ENCODE measurements at regions not wholly inside any gene's neighbourhood (a gene's known extent, or its start where the extent isn't known, plus 50 kb on each side); places are given as distances from the start of the nearest gene placed in this dataset.

DNA sequence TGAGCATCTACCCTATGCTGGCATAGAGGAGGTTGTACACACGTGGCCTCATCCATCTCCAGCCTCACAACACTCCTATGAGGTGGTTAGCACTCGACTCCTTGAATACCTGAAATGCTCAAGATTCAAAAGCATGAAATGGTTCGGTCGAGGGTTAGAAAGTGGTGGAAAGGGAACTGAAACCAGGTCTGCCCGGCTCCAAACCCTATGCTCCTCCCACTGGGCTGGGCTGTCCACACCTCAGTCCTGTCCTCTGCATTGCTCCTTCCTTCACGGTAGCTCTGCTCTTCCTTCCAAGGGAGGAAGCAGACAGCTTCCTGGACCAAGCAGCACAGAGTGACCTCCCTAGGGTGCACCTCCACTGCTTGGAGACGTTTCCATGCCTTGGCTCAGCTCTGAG lies 565.2 kb upstream of the ID2 start:
- no peak for TF ChIP-seq CTCF (IDR thresholded peaks at IDR 0.05; ENCODE audit: low read depth, low read length, poor library complexity, severe bottlenecking)
- no peak for TF ChIP-seq EZH2phosphoT487 (IDR thresholded peaks at IDR 0.05; ENCODE audit: borderline replicate concordance, low read length)

Measured in DOHH2 (cell line).